Keratinocyte (primary cell): ENCODE measurements at regions not wholly inside any gene's neighbourhood (a gene's known extent, or its start where the extent isn't known, plus 50 kb on each side); places are given as distances from the start of the nearest gene placed in this dataset.

Experiments used
- DNase-seq: peaks from one replicate; pipeline ENCODE4 v3.0.0-alpha.2; 2011; ENCODE audit warnings: low read depth, missing footprints, low spot score
- FAIRE-seq: peaks from 2 replicates; lab custom pipeline; 2011; peaks lifted over from hg19 to GRCh38; lab: Jason Lieb, UNC
- H2AFZ ChIP-seq: 2 replicates; pipeline ENCODE4 v1.6.0; 2012; ENCODE audit warnings: low read length, control low read depth, inconsistent platforms; ENCODE audit not compliant: control insufficient read depth
- H3K27ac ChIP-seq: 2 replicates; pipeline ENCODE4 v1.5.1; 2011; ENCODE audit warnings: low read length; ENCODE audit not compliant: control insufficient read depth, insufficient read depth
- H3K27me3 ChIP-seq: 3 replicates; pipeline ENCODE4 v1.6.0; 2011; ENCODE audit warnings: low read length; ENCODE audit not compliant: control insufficient read depth, insufficient read depth; ENCODE audit errors: extremely low read depth
- H3K36me3 ChIP-seq, 2 experiments: 2 replicates in 1 of 2; 3 replicates in 1 of 2; pipeline ENCODE4 v1.5.1; 2011; ENCODE audit warnings: low read length in 2 of 2, mild to moderate bottlenecking in 1 of 2; ENCODE audit not compliant: control insufficient read depth in 2 of 2, insufficient read depth in 2 of 2; ENCODE audit errors: extremely low read depth in 1 of 2
- H3K4me1 ChIP-seq: 3 replicates; pipeline ENCODE4 v1.5.1; 2011; ENCODE audit warnings: low read length; ENCODE audit not compliant: control insufficient read depth, insufficient read depth; ENCODE audit errors: extremely low read depth
- H3K4me2 ChIP-seq: 3 replicates; pipeline ENCODE4 v1.6.0; 2011; ENCODE audit warnings: low read depth, low read length; ENCODE audit not compliant: control insufficient read depth, insufficient read depth; ENCODE audit errors: extremely low read depth
- H3K4me3 ChIP-seq, 3 experiments: fragments of 200-600 bp in 1 of 3; sonication (generic) in 1 of 3; 2 replicates in 2 of 3; 3 replicates in 1 of 3; pipeline ENCODE4 v1.5.1; 2011 to 2016; ENCODE audit warnings: low read length in 3 of 3, mild to moderate bottlenecking in 3 of 3, control low read depth in 2 of 3, inconsistent platforms in 1 of 3, low read depth in 1 of 3, mixed read lengths in 1 of 3, mixed run types in 1 of 3, moderate library complexity in 1 of 3; ENCODE audit not compliant: control insufficient read depth in 2 of 3, insufficient read depth in 2 of 3; ENCODE audit errors: extremely low read depth in 1 of 3
- H3K79me2 ChIP-seq: 2 replicates; pipeline ENCODE4 v1.6.0; 2012; ENCODE audit warnings: low read length; ENCODE audit not compliant: control insufficient read depth, insufficient read depth
- H3K9ac ChIP-seq: 3 replicates; pipeline ENCODE4 v1.6.0; 2011; ENCODE audit warnings: low read length; ENCODE audit not compliant: control insufficient read depth, insufficient read depth; ENCODE audit errors: extremely low read depth
- H3K9me1 ChIP-seq: 3 replicates; pipeline ENCODE4 v1.6.0; 2011; ENCODE audit warnings: low read length; ENCODE audit not compliant: control insufficient read depth, insufficient read depth; ENCODE audit errors: extremely low read depth
- H3K9me3 ChIP-seq: 2 replicates; pipeline ENCODE4 v1.5.1; 2012; ENCODE audit warnings: low read depth, low read length; ENCODE audit not compliant: control insufficient read depth
- H4K20me1 ChIP-seq: 3 replicates; pipeline ENCODE4 v1.6.0; 2011; ENCODE audit warnings: low read length; ENCODE audit not compliant: control insufficient read depth, insufficient read depth; ENCODE audit errors: extremely low read depth
- CTCF ChIP-seq, 3 experiments: IDR thresholded peaks in 1 of 3; conservative IDR thresholded peaks in 1 of 3; optimal IDR thresholded peaks in 1 of 3; 2 replicates in 2 of 3; 3 replicates in 1 of 3; pipeline versions ENCODE3 to v1.5.1; 2011; ENCODE audit warnings: low read length in 3 of 3, mild to moderate bottlenecking in 3 of 3, moderate library complexity in 2 of 3, control low read depth in 1 of 3, inconsistent platforms in 1 of 3; ENCODE audit not compliant: insufficient read depth in 2 of 3; ENCODE audit errors: extremely low read depth in 1 of 3
- EZH2 ChIP-seq: IDR thresholded peaks from one replicate; pipeline ENCODE4 v1.6.1; 2012; ENCODE audit warnings: inconsistent platforms, mild to moderate bottlenecking, low read length, moderate library complexity
- dilution Hi-C: fragments of 300-500 bp; cut with MboI; formaldehyde crosslinking; loops from one replicate; pipeline ENCODE4 v1.7.0; 2020; ENCODE audit warnings: low sequenced_read_pairs; ENCODE audit not compliant: extremely low pct_ligation_motif_present

GRCh38 chr20:10799735-10800134 lies 125.9 kb upstream of the JAG1 start:
- no peaks in the 10 kb centered on the region for H3K27me3 ChIP-seq
- H3K4me2 ChIP-seq: no peak overlapping the region
- DNase-seq: no peak
- no peak overlapping the region for H3K4me3 ChIP-seq
- dilution Hi-C loops: no loop called here
- no peaks in the 10 kb centered on the region for H3K9me3 ChIP-seq
- no peak overlapping the region for H3K27ac ChIP-seq
- no peaks in the 10 kb centered on the region for H4K20me1 ChIP-seq
- H3K79me2 ChIP-seq: no peaks in the 10 kb centered on the region
- TF ChIP-seq CTCF (optimal IDR thresholded peaks at IDR 0.05 in 1 of 3, IDR thresholded peaks at IDR 0.05 in 1 of 3, conservative IDR thresholded peaks at IDR 0.05 in 1 of 3; ENCODE audit: extremely low read depth in 1 of 3, insufficient read depth in 2 of 3, low read length in 3 of 3) (no peak), EZH2 (no peak)
- FAIRE-seq: no peak
- no peak overlapping the region for H2AFZ ChIP-seq
- H3K4me1 ChIP-seq: peaks cover 8% of the 10 kb centered on the region
- no peak overlapping the region for H3K9ac ChIP-seq
- no peaks in the 10 kb centered on the region for H3K9me1 ChIP-seq
- H3K36me3 ChIP-seq: no peaks in the 10 kb centered on the region

- H3K4me2 ChIP-seq: no peak overlapping the region
- FAIRE-seq (no peak), DNase-seq (no peak)
- no peaks in the 10 kb centered on the region for H3K27me3 ChIP-seq
- dilution Hi-C loops: no loop called here
- TF ChIP-seq EZH2 (no peak), CTCF (optimal IDR thresholded peaks at IDR 0.05 in 1 of 3, IDR thresholded peaks at IDR 0.05 in 1 of 3, conservative IDR thresholded peaks at IDR 0.05 in 1 of 3; ENCODE audit: extremely low read depth in 1 of 3, insufficient read depth in 2 of 3, low read length in 3 of 3) (no peak)
- no peaks in the 10 kb centered on the region for H3K9me3 ChIP-seq
- peaks cover 8% of the 10 kb centered on the region for H3K4me1 ChIP-seq
- H2AFZ ChIP-seq: no peak overlapping the region
- no peaks in the 10 kb centered on the region for H3K9me1 ChIP-seq
- H4K20me1 ChIP-seq: no peaks in the 10 kb centered on the region
- H3K4me3 ChIP-seq: no peak overlapping the region
- H3K27ac ChIP-seq: no peak overlapping the region
- no peak overlapping the region for H3K9ac ChIP-seq
- no peaks in the 10 kb centered on the region for H3K79me2 ChIP-seq
- H3K36me3 ChIP-seq: no peaks in the 10 kb centered on the region
These were observed 126.5 kb upstream of the JAG1 start for GRCh38 chr20:10800288-10800687.
